B cell (primary cell): ENCODE measurements at regions not wholly inside any gene's neighbourhood (a gene's known extent, or its start where the extent isn't known, plus 50 kb on each side); places are given as distances from the start of the nearest gene placed in this dataset.
"Not testable (repeated sequence)": the region's sequence is repeated elsewhere in the genome, so short reads cannot be mapped to it uniquely, and the experiment has no call there.

Experiments
- ATAC-seq: fragments of 200-7000 bp; cut with Tn5 transposase; one replicate; pipeline ENCODE4 v1.10.0; 2021; ENCODE audit warnings: low read depth, mild to moderate bottlenecking, moderate number of reproducible peaks, moderate library complexity
- CTCF ChIA-PET: fragments of 350-600 bp; sonication (Branson Sonifier 250); formaldehyde crosslinking; loops from one replicate; lab custom pipeline; 2021; ENCODE audit warnings: antibody characterized with exemption, inconsistent platforms; lab: Charles Lee
- POLR2A ChIA-PET: fragments of 350-600 bp; sonication (Branson Sonifier 250); formaldehyde crosslinking; loops from one replicate; lab custom pipeline; 2021; ENCODE audit warnings: antibody characterized with exemption; lab: Charles Lee
- DNase-seq: peaks from one replicate; pipeline ENCODE4 v3.0.0; 2013
- H2AFZ ChIP-seq: 2 replicates; pipeline ENCODE4 v1.6.1; 2012; ENCODE audit warnings: mild to moderate bottlenecking, low read depth, low read length; ENCODE audit not compliant: insufficient read depth, poor library complexity, severe bottlenecking
- H3K27ac ChIP-seq, 2 donors: 1 replicate in 1 of 2; 2 replicates in 1 of 2; pipeline ENCODE4 v1.5.1; 2012 to 2013; ENCODE audit warnings: low read length in 2 of 2, mild to moderate bottlenecking in 2 of 2, moderate library complexity in 1 of 2
- H3K27me3 ChIP-seq, 4 experiments: fragments of 200-600 bp in 1 of 4; sonication (generic) in 1 of 4; replicated peaks in 1 of 4; 1 replicate in 2 of 4; 2 replicates in 2 of 4; pipeline versions ENCODE4 v1.6.1 to v1.7.0; 2013 to 2016; ENCODE audit warnings: low read length in 3 of 4, mild to moderate bottlenecking in 2 of 4, mixed read lengths in 1 of 4, moderate library complexity in 1 of 4; ENCODE audit not compliant: insufficient read depth in 4 of 4, control insufficient read depth in 3 of 4; ENCODE audit errors: control extremely low read depth in 1 of 4
- H3K36me3 ChIP-seq, 2 experiments: replicated peaks in 1 of 2; 1 replicate in 1 of 2; 2 replicates in 1 of 2; pipeline versions ENCODE4 v1.6.1 to v1.7.1; 2013; ENCODE audit warnings: low read length in 1 of 2; ENCODE audit not compliant: insufficient read depth in 2 of 2, control insufficient read depth in 1 of 2; ENCODE audit errors: control extremely low read depth in 1 of 2, extremely low read depth in 1 of 2
- H3K4me1 ChIP-seq, 2 donors: fragments of 200-600 bp in 1 of 2; sonication (generic) in 1 of 2; 1 replicate in 1 of 2; 2 replicates in 1 of 2; pipeline versions ENCODE4 v1.5.1 to v1.6.1; 2013 to 2017; ENCODE audit warnings: low read length in 2 of 2; ENCODE audit not compliant: control insufficient read depth in 2 of 2, insufficient read depth in 2 of 2
- H3K4me2 ChIP-seq: replicated peaks from 2 replicates; pipeline ENCODE3; 2012; ENCODE audit warnings: mild to moderate bottlenecking, low read depth, low read length; ENCODE audit not compliant: poor library complexity, severe bottlenecking
- H3K4me3 ChIP-seq, 5 experiments: fragments of 200-600 bp in 1 of 5; sonication (generic) in 1 of 5; 1 replicate in 3 of 5; 2 replicates in 2 of 5; pipeline versions ENCODE4 v1.5.1 to v1.7.0; 2011 to 2016; ENCODE audit warnings: low read length in 4 of 5, mild to moderate bottlenecking in 4 of 5, low read depth in 2 of 5, control low read depth in 1 of 5, moderate library complexity in 1 of 5; ENCODE audit not compliant: insufficient read depth in 1 of 5; ENCODE audit errors: control extremely low read depth in 1 of 5, extremely low read depth in 1 of 5
- H3K79me2 ChIP-seq: fragments of 200-600 bp; sonication (generic); one replicate; pipeline ENCODE4 v1.6.0; 2016; ENCODE audit warnings: low read length; ENCODE audit not compliant: control insufficient read depth, insufficient read depth
- H3K9ac ChIP-seq: fragments of 200-600 bp; sonication (generic); 2 replicates; pipeline ENCODE4 v1.6.1; 2017; ENCODE audit warnings: mild to moderate bottlenecking, low read length, moderate library complexity
- H3K9me3 ChIP-seq, 3 donors: one replicate each; pipeline versions ENCODE4 v1.6.1 to v1.7.1; 2013; ENCODE audit warnings: low read length in 2 of 3; ENCODE audit not compliant: control insufficient read depth in 2 of 3, insufficient read depth in 1 of 3; ENCODE audit errors: control extremely low read depth in 1 of 3
- H4K20me1 ChIP-seq: 2 replicates; pipeline ENCODE4 v1.6.0; 2012; ENCODE audit warnings: mild to moderate bottlenecking, low read length; ENCODE audit not compliant: insufficient read depth, control insufficient read depth, poor library complexity, severe bottlenecking
- H3K27ac Mint-ChIP-seq: one replicate; pipeline ENCODE4 v1.8.0; 2021; ENCODE audit warnings: mixed read lengths
- H3K27me3 Mint-ChIP-seq: one replicate; pipeline ENCODE4 v1.8.0; 2021; ENCODE audit warnings: mixed read lengths
- H3K4me1 Mint-ChIP-seq: one replicate; pipeline ENCODE4 v1.8.0; 2021; ENCODE audit warnings: mixed read lengths
- H3K4me3 Mint-ChIP-seq: one replicate; pipeline ENCODE4 v1.8.0; 2021; ENCODE audit warnings: mixed read lengths
- H3K9me3 Mint-ChIP-seq: one replicate; pipeline ENCODE4 v1.8.0; 2022; ENCODE audit warnings: mixed read lengths; ENCODE audit not compliant: insufficient read depth
- EZH2 ChIP-seq: IDR thresholded peaks from 2 replicates; pipeline ENCODE4 v1.6.1; 2012; ENCODE audit warnings: borderline replicate concordance, low read depth, mild to moderate bottlenecking, moderate library complexity, low read length; ENCODE audit not compliant: insufficient read depth, poor library complexity, severe bottlenecking
- WGBS: methylation state at CpG from one replicate; pipeline ENCODE4 v1.1.5; 2013; ENCODE audit warnings: missing lambda C conversion rate; ENCODE audit not compliant: insufficient coverage; 5-methylcytosine and 5-hydroxymethylcytosine counted together
- intact Hi-C: fragments of 100-400 bp; cut with micrococcal nuclease; formaldehyde crosslinking; loops from one replicate; pipeline ENCODE4 v1.10.0; 2022
- TF ChIP-seq, protein P1 (sequence below): fragments of 200-600 bp; IDR thresholded peaks from one replicate; pipeline ENCODE4 v1.8.0; 2022; ENCODE audit warnings: antibody characterized with exemption, mild to moderate bottlenecking

DNA sequence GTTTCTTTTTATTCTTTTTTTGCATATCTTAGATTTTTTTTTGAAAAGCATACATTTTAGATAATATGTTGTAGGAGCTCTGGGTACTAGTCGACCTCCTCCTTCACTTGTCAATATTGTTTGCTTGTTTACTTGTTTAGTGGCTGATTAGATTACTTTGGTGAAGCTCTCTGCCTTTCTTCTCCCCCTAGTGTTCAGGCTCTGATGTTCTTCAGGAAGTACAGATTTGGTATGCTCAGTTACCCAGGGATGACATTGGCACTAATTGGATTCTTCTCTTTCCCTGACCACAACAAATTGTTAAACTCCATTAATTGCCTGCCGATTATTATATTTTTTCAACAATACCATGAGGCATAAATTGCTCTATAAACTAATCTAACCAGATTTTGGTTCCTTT is 491.2 kb downstream of the SUCLG1 start:
- Mint-ChIP-seq H3K27me3 (no peaks in the 10 kb centered on the region), H3K4me3 (no peak overlapping the region), H3K27ac (no peak overlapping the region), H3K4me1 (no peaks in the 10 kb centered on the region), H3K9me3 (peaks cover 4% of the 10 kb centered on the region)
- no peaks in the 10 kb centered on the region for H3K27me3 ChIP-seq
- H3K4me1 ChIP-seq, result no peaks in the 10 kb centered on the region
- POLR2A ChIA-PET, result no interaction called here
- no peaks in the 10 kb centered on the region for H3K36me3 ChIP-seq
- no CpG with 5 or more reads among the region's 2 CpGs for WGBS
- ATAC-seq, result no peak
- no peak overlapping the region for H3K4me3 ChIP-seq
- no peaks in the 10 kb centered on the region for H4K20me1 ChIP-seq
- DNase-seq, result no peak
- intact Hi-C loops, result no loop called here
- no peak overlapping the region for H3K4me2 ChIP-seq
- no peak overlapping the region for H3K9ac ChIP-seq
- no peak overlapping the region for H2AFZ ChIP-seq
- no peaks in the 10 kb centered on the region for H3K79me2 ChIP-seq
- H3K27ac ChIP-seq, result no peak overlapping the region
- TF ChIP-seq, protein P1, sequence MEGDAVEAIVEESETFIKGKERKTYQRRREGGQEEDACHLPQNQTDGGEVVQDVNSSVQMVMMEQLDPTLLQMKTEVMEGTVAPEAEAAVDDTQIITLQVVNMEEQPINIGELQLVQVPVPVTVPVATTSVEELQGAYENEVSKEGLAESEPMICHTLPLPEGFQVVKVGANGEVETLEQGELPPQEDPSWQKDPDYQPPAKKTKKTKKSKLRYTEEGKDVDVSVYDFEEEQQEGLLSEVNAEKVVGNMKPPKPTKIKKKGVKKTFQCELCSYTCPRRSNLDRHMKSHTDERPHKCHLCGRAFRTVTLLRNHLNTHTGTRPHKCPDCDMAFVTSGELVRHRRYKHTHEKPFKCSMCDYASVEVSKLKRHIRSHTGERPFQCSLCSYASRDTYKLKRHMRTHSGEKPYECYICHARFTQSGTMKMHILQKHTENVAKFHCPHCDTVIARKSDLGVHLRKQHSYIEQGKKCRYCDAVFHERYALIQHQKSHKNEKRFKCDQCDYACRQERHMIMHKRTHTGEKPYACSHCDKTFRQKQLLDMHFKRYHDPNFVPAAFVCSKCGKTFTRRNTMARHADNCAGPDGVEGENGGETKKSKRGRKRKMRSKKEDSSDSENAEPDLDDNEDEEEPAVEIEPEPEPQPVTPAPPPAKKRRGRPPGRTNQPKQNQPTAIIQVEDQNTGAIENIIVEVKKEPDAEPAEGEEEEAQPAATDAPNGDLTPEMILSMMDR, result no peak
- no peak for TF ChIP-seq EZH2
- no peaks in the 10 kb centered on the region for H3K9me3 ChIP-seq
- CTCF ChIA-PET, result no interaction called here

DNA sequence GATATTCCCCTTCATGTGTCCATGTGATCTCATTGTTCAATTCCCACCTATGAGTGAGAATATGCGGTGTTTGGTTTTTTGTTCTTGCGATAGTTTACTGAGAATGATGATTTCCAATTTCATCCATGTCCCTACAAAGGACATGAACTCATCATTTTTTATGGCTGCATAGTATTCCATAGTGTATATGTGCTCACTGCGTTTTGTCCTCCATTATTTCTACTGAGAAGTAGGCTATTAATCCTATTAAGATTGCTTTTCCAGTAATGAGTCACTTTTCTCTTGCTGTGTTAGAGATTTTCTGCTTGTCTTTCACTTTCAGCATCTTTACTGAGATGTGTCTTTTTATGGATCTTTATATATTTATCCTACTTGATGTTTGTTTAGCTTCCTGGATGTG is 492.1 kb downstream of the SUCLG1 start:
- H3K27me3 ChIP-seq, H3K9me3 ChIP-seq, H3K79me2 ChIP-seq, H3K4me3 Mint-ChIP-seq, H3K4me1 ChIP-seq, H3K4me1 Mint-ChIP-seq, H3K4me3 ChIP-seq, H3K27ac ChIP-seq, CTCF ChIA-PET, H3K9ac ChIP-seq, H2AFZ ChIP-seq, H3K27ac Mint-ChIP-seq, DNase-seq, H3K27me3 Mint-ChIP-seq, intact Hi-C loops, ATAC-seq, H3K4me2 ChIP-seq, H4K20me1 ChIP-seq, POLR2A ChIA-PET, H3K36me3 ChIP-seq, H3K9me3 Mint-ChIP-seq: not testable (repeated sequence)
- WGBS, result no CpG with 5 or more reads among the region's 3 CpGs
